HG03066 (cell line): ENCODE measurements at regions not wholly inside any gene's neighbourhood (a gene's known extent, or its start where the extent isn't known, plus 50 kb on each side); places are given as distances from the start of the nearest gene placed in this dataset.
"Not testable (repeated sequence)": the region's sequence is repeated elsewhere in the genome, so short reads cannot be mapped to it uniquely, and the experiment has no call there.

Experiments used
- ATAC-seq: cut with Tn5 transposase; IDR thresholded peaks from one replicate; pipeline ENCODE4 v1.9.1; 2021; ENCODE audit warnings: low read depth; ENCODE audit not compliant: unreplicated experiment

DNA sequence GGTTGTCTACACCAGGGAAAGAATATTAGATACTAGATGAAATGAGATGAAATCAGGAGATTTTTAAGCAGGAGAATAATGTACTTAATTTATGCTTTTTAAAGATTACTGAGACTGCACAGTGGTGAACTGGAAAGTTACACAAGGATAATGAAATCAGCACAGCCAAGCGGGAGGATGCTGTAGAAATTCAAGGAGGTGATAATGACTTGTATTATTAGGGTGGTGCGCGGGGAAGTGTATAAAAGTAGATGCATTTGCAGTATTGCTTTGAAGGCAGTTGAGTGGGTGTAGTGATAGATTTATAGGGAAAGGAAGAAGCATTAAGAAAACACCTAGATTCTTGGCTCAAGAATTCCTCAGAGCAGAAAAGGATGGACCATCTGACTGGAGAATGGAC is 359.5 kb upstream of the SPHKAP start:
- no peak for ATAC-seq

DNA sequence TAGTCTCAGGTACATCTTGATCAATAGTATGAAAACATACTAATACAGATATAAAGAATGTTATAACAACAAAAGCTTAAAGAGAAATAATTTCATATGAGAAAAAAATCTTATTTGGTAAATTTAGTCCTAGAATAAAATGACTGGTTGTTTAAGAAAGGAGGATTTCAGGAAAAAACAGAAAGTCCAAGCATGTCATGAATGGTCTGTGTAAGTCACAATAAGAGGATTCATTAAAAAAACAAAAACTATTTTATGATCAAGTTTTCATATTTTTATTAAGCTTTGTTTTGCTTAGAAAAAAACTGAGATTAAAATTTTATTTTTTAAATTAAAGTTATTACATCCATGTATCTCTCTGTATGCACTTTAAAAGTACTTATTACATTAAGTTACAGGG is 353.9 kb upstream of the SPHKAP start:
- no peak for ATAC-seq

GRCh38 chr2:228533156-228533555 is 351.7 kb upstream of the SPHKAP start:
- no peak for ATAC-seq

DNA sequence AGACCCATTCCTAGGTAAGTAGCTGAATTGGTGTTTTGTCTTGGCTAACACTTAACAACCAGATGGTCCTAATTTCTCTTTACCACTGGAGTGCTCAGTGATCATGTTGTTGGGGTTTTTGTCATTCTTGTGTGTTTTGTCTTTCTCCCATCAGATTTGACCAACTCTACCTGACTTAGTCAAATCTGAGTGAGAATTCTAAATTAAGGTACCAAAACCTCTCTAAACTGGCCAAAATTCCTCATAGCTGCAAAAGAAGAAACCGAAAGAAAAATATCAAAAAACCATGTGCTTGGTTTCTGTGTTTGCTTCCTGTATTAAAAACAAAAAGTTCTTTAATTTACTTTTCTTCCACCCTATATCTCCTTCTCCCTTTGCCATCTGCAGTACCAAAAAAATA is 350.7 kb upstream of the SPHKAP start:
- ATAC-seq: no peak

GRCh38 chr2:228527197-228527881 is 345.9 kb upstream of the SPHKAP start:
- no peak for ATAC-seq

- ATAC-seq: no peak
These were observed 345.2 kb upstream of the SPHKAP start for GRCh38 chr2:228526687-228527086.

DNA sequence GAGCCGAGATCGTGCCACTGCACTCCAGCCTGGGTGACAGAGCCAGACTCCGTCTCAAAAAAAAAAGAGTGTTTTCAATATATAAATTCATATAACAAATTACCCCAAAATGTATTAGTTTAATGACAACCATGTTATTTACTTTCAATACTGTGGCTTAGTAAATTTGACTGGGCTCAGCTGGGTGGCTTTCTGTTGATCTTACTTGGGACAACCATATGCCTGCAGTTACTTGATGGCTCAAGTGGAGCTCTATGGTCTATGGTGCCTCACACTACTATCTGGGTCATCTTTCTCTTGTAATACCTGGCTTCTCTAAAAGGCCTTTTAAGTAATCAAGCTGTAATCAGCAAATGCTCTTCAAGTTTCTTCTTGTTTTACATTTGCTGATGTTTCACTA is 341.5 kb upstream of the SPHKAP start:
- no peak for ATAC-seq

GRCh38 chr2:228522276-228522675 is 340.8 kb upstream of the SPHKAP start:
- no peak for ATAC-seq

GRCh38 chr2:228519561-228519960 is 338.1 kb upstream of the SPHKAP start:
- ATAC-seq: no peak

GRCh38 chr2:228516019-228516418 is 334.5 kb upstream of the SPHKAP start:
- ATAC-seq: no peak

- not testable (repeated sequence) for ATAC-seq
These were observed 332.0 kb upstream of the SPHKAP start for GRCh38 chr2:228513480-228513879.

- no peak for ATAC-seq
These were observed 327.5 kb upstream of the SPHKAP start for GRCh38 chr2:228509021-228509420.

DNA sequence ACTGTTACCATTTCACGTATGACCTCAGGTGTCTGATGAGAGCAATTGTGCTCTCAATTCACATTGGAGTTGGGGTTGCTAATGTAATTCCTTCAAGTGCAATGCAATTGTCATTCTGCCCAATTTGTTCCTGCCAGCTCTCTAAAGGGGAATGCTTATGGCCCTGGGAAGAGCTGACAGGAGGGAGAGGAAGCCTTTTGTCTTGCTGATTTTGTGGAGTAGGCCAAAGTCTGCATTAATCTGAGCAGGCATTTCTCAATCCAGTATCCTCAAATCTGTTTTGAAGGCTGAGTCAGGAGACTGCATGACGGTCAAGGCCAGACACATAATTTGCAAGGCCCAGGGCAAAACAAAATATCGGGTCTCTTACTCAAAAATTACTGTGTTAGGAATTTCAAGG is 326.4 kb upstream of the SPHKAP start:
- no peak for ATAC-seq

DNA sequence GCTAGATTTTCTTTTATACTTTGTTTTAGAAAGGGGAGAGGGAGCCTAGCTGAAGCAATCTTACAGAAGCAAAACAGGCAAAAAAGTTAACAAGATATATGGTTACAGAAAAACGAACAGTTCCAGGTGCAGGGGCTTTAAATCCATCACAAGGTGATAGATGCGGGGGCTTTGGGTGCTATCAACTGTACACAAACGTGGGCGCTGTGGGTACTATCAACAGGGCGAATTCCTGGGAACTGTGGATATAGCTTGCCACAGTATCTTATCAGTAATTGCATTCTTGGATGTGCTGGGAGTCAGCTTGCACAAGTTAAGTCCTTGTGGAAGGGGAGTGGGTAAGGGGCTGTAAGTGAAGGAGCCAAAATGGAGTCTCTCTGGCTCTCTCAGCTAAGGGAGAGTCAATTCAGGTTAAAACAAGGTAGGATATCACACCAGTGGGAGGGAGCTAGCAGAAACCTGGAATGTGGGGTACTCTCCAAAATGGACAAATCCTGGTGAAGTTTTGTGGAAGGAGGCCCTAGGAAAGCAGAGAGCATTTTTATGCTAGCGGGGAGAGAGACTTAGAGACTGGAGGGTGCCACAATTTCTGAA is 325.8 kb upstream of the SPHKAP start:
- ATAC-seq: no peak

DNA sequence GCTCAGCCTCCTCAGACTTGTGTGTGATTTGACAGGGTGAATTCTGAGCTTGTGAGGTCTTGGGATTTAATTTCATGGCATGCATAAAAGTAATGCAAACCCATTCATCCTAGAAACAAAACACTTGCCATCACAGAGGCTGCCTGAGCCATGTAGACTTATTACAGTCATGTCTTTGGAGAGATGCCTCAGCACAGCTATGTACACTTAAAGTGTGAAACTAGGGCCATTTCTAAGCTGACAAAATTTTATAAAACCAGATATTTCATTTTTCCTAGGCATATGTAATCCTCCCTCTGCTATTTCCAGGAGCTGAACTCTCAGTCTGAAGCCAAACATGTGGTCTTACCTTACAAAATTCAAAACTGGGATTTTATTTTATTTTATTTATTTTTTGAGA is 322.2 kb upstream of the SPHKAP start:
- no peak for ATAC-seq

DNA sequence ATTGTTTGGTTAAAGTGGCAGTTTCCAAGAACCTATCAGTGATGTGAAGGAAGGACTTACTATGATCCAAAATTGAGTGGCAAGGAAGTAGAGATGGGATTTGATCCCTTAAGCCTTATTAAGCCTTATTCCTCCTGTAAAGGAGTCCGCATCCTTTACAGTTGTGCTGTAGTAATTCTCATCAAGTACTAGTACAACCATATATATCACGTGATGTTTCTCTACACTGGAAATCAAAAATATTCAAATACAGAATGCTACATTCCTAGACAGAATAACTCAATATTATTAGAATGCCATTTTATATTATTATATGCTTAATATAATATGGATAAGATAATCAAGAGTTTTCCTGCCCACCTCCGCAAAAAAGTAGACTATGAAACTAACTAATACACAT is 312.4 kb upstream of the SPHKAP start:
- ATAC-seq: no peak

DNA sequence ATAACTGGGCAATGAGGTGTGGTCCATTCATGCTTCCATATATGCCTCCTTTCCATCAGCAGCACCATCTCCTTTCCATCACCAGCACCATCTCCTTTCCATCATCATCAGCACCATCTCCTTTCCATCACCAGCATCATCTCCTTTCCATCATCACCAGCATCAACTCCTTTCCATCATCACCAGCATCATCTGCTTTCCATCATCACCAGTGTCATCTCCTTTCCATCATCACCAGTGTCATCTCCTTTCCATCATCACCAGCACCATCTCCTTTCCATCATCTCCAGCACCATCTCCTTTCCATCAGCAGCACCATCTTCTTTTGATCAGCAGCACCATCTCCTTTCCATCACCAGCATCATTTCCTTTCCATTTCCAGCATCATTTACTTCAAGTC is 297.5 kb upstream of the SPHKAP start:
- no peak for ATAC-seq

DNA sequence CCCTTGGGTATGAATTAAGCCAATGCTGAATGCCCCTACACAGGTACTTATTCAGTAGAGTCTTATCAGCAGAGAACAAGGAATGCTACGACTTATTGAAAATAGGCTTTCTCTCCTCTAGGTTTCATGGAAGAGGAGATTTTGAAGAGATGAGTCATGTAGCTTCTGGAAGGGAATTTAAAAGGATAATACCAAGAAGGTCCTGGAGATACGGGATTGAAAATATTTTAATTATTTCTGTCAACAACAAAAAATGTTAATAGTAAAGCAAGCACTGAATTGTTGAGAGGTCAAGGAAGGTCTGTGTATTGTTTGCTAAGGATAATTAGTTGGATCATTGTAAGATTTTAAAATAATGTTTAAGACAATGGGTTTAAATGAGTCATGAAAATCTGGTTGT is 293.0 kb upstream of the SPHKAP start:
- ATAC-seq: no peak

- ATAC-seq: no peak
These were observed 288.2 kb upstream of the SPHKAP start for GRCh38 chr2:228469721-228470120.

- ATAC-seq: no peak
These were observed 285.4 kb upstream of the SPHKAP start for GRCh38 chr2:228466851-228467250.

- ATAC-seq: no peak
These were observed 283.9 kb upstream of the SPHKAP start for GRCh38 chr2:228465408-228465807.

DNA sequence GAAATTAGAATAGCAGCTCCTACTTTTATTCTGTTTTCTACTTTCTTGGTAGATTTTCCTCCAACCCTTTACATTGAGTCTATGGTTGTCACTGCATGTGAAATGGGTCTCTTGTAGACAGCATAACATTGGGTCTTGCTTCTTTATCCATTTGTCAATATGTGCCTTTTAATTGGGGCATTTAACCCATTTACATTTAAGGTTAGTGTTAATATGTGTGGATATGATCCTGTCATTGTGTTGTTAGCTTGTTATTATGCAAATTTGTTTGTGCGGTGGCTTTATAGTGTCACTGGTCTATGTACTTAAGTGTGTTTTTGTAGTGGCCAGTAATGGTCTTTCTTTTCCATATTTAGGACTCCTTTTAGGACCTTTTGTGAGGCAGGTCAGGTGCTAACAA is 276.9 kb upstream of the SPHKAP start:
- no peak for ATAC-seq
